Peyer's patch (tissue), 4 donors: ENCODE measurements at regions not wholly inside any gene's neighbourhood (a gene's known extent, or its start where the extent isn't known, plus 50 kb on each side); places are given as distances from the start of the nearest gene placed in this dataset.
A peak's percentile ranks its signal among the peaks of the same experiment; 100 is the strongest.

Source experiments
- DNase-seq, 3 donors: peaks; one replicate each; pipeline ENCODE4 v3.0.0-alpha.2; 2017 to 2019
- H3K27ac ChIP-seq, 4 donors: fragments of 200-600 bp; sonication (generic); one replicate each; pipeline ENCODE4 v1.5.1; 2016 to 2019
- H3K27me3 ChIP-seq, 2 donors: fragments of 200-600 bp; sonication (generic); one replicate each; pipeline ENCODE4 v1.5.1; 2019
- H3K36me3 ChIP-seq, 3 donors: fragments of 200-600 bp; sonication (generic); one replicate each; pipeline ENCODE4 v1.5.1; 2016 to 2019
- H3K4me1 ChIP-seq, 4 donors: fragments of 200-600 bp; sonication (generic); one replicate each; pipeline ENCODE4 v1.5.1; 2016 to 2019
- H3K4me3 ChIP-seq, 4 donors: fragments of 200-600 bp; sonication (generic); 1 replicate in 3 of 4; 2 replicates in 1 of 4; pipeline ENCODE4 v1.5.1; 2016 to 2019; ENCODE audit warnings: mild to moderate bottlenecking in 1 of 4
- H3K9me3 ChIP-seq, 4 donors: fragments of 200-600 bp; sonication (generic); one replicate each; pipeline ENCODE4 v1.5.1; 2016 to 2019; ENCODE audit warnings: mild to moderate bottlenecking in 1 of 4
- POLR2A ChIP-seq, 2 donors: fragments of 450-650 bp; IDR thresholded peaks; one replicate each; pipeline ENCODE4 v1.5.1; 2017; ENCODE audit warnings: antibody characterized with exemption in 2 of 2, mild to moderate bottlenecking in 2 of 2, moderate library complexity in 2 of 2
- TF ChIP-seq, protein P1 (sequence below), 6 experiments: fragments of 450-650 bp in 4 of 6; fragments of 200-600 bp in 2 of 6; sonication (generic) in 1 of 6; IDR thresholded peaks; one replicate each; pipeline ENCODE4 v1.5.1; 2017 to 2019; ENCODE audit warnings: antibody characterized with exemption in 6 of 6, mild to moderate bottlenecking in 3 of 6, moderate library complexity in 1 of 6

DNA sequence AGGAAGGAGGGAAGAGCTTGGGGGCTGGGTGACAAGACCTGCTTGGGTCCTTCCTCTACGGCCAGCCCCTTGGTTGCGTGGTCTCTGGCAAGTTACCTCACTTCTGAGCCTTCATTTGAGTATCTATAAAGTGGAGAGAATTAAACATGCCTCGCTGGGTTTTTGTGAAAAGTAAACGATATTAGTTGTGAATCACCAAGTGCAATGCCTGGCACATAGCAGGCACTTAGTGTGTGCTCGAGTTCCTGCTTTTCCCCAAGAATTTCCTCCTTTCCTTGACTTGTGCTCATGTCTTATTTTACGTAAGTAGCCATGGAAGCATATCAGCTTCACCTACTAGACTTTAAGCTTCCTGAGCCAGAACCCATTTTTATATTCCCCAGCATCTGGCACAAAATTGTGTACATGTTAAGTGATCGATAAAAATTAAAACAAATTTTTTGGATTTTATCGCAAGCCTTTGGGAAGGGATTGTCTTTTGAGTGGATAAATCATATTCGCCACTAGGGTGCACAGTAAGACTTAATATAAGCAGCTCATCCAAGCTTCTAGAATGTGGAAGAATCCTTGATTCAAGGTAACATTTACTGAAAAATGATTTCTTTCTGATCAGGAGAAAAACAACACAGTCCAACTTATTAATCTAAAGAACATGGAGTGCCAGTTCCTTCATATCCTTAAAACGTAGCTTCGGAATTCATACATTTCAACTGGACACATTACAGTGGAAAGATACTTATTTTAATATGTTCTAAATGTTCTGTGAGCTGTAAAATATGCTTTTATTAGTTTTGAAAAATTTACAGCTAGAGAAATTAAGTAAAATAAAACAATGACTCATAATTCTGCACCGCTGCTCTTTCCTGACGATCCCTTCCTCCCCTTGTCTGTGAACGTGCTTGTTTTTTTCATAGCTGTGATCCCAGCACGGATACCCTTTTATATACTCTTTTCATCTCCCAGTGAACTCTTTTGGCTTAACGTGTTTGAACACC, 62.0 kb downstream of the SLC25A47 start:
- H3K9me3 ChIP-seq = no peaks in the 10 kb centered on the region
- H3K27ac ChIP-seq = peak overlapping the region in 2 of 4 donors; percentile 40 to 72
- peaks cover 0 to 36% (median 0%) of the 10 kb centered on the region in 4 donors for H3K4me1 ChIP-seq
- TF ChIP-seq, protein P1, sequence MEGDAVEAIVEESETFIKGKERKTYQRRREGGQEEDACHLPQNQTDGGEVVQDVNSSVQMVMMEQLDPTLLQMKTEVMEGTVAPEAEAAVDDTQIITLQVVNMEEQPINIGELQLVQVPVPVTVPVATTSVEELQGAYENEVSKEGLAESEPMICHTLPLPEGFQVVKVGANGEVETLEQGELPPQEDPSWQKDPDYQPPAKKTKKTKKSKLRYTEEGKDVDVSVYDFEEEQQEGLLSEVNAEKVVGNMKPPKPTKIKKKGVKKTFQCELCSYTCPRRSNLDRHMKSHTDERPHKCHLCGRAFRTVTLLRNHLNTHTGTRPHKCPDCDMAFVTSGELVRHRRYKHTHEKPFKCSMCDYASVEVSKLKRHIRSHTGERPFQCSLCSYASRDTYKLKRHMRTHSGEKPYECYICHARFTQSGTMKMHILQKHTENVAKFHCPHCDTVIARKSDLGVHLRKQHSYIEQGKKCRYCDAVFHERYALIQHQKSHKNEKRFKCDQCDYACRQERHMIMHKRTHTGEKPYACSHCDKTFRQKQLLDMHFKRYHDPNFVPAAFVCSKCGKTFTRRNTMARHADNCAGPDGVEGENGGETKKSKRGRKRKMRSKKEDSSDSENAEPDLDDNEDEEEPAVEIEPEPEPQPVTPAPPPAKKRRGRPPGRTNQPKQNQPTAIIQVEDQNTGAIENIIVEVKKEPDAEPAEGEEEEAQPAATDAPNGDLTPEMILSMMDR (IDR thresholded peaks at IDR 0.05) = peak in 5 of 6 experiments; percentile 32 to 82 (median 79)
- no peak for TF ChIP-seq POLR2A (IDR thresholded peaks at IDR 0.05)
- DNase-seq = no peak
- peaks cover 0 to 4% (median 0%) of the 10 kb centered on the region in 3 donors for H3K36me3 ChIP-seq
- H3K27me3 ChIP-seq = no peaks in the 10 kb centered on the region
- no peak overlapping the region for H3K4me3 ChIP-seq

- TF ChIP-seq, protein P1 (IDR thresholded peaks at IDR 0.05) = no peak
- no peak for TF ChIP-seq POLR2A (IDR thresholded peaks at IDR 0.05)
- Histone ChIP-seq H3K36me3 (peaks cover 0 to 2% (median 0%) of the 10 kb centered on the region in 3 donors), H3K27me3 (no peaks in the 10 kb centered on the region), H3K4me3 (no peak overlapping the region), H3K27ac (no peak overlapping the region), H3K4me1 (peaks cover 0 to 44% (median 3%) of the 10 kb centered on the region in 4 donors), H3K9me3 (no peaks in the 10 kb centered on the region)
- DNase-seq = no peak
These were observed 63.0 kb downstream of the SLC25A47 start for GRCh38 chr14:100386121-100386520.

DNA sequence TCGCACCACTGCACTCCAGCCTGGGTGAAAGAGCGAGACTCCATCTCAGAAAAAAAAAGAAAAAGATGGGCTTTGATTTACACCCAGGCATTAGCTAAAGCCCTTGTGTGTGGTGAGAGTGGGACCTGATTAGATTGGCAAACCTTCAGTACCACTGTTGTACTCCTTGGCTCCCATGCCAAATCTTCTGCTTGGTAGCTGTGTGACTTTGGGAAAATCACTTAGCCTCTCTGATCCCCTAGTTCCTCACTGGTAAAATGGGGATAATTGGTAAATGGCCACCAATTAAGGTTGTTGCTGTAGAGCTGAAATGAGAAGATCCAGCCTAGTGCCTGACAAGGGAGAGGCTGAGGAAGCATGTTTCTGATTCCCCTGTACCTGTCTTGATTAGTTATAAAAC, 63.7 kb downstream of the SLC25A47 start:
- Histone ChIP-seq H3K4me3 (no peak overlapping the region), H3K4me1 (peaks cover 0 to 44% (median 3%) of the 10 kb centered on the region in 4 donors), H3K36me3 (no peaks in the 10 kb centered on the region), H3K27ac (no peak overlapping the region), H3K9me3 (no peaks in the 10 kb centered on the region), H3K27me3 (no peaks in the 10 kb centered on the region)
- TF ChIP-seq, protein P1 (IDR thresholded peaks at IDR 0.05) = no peak
- no peak for TF ChIP-seq POLR2A (IDR thresholded peaks at IDR 0.05)
- DNase-seq = no peak

DNA sequence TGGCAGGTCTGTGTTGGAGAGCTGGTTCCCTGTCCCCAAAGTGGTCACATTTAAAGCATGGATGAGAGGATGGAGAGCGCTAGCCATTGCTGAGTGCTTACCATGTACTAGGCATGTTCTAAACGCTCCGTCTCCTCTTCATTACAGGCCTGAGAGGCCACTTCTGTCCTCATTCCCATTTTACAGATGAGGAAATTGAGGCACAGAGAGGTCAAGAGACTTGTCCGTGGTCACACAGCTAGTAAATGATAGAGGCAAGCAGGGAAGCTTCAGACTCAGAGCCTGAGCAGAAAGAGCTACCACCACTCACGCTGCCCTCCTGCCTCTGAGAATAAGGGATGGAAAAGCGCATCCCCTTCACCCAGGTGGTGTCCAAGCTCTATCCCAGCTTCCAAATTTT, 64.3 kb downstream of the SLC25A47 start:
- peaks cover 0 to 44% (median 3%) of the 10 kb centered on the region in 4 donors for H3K4me1 ChIP-seq
- H3K27me3 ChIP-seq = no peaks in the 10 kb centered on the region
- no peaks in the 10 kb centered on the region for H3K36me3 ChIP-seq
- no peak for TF ChIP-seq POLR2A (IDR thresholded peaks at IDR 0.05)
- peak overlapping the region in 1 of 4 donors; percentile 85 for H3K27ac ChIP-seq
- H3K9me3 ChIP-seq = no peaks in the 10 kb centered on the region
- no peak for DNase-seq
- H3K4me3 ChIP-seq = no peak overlapping the region

DNA sequence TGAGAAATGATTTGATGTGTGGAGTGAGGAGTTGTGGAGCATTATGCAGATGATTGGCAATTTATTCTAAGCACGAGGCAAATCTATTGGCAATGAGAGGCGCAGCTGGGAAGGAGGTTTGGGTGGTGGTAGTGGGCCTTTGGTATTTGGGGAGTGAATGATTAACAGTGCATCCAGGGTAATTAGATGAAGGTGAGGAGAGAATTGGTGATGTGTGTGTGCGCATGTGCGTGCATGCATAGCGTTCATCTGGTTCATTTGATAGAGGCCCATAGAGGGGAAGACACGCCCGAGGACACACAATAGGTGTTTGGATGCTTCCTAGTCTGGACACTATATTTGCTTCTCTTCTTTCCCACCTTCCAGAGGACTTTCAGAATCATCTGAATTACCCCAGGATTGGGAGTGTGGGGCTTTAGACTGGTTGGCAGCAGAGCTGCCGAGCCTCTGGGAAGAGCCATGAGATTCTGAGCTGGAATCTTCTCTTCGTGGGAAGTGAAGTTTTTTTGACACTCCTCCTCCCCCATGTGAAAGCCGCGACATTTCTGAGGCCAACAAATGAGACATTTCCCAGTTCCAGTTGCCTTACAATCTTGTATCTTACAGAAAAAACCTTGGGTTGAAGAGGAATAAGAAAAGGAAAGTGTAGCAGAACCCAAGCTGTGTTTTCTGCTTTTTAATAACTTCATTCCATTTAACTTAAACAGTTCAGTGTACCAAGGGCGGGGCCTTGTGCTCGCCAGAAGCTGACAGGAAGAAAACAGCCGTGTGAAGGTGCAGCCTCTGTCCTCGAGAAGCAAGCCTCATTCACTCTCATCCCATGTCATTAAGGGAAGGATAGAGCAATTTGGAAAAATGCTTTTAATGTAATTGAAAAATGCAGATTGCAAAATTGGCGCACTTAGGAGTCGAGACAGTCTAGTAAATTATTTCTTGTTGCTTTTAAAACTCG, 65.2 kb downstream of the SLC25A47 start:
- Histone ChIP-seq H3K4me1 (peaks cover 0 to 43% (median 3%) of the 10 kb centered on the region in 4 donors), H3K36me3 (no peaks in the 10 kb centered on the region), H3K27ac (peak overlapping the region in 2 of 4 donors; percentile 76 to 85), H3K9me3 (no peaks in the 10 kb centered on the region), H3K27me3 (no peaks in the 10 kb centered on the region), H3K4me3 (no peak overlapping the region)
- DNase-seq = peak in 1 of 3 donors; percentile 73
- TF ChIP-seq, protein P1 (IDR thresholded peaks at IDR 0.05) = no peak
- peak in 1 of 2 donors; percentile 15 for TF ChIP-seq POLR2A (IDR thresholded peaks at IDR 0.05)
